EH (cell line): ENCODE measurements at regions not wholly inside any gene's neighbourhood (a gene's known extent, or its start where the extent isn't known, plus 50 kb on each side); places are given as distances from the start of the nearest gene placed in this dataset.
A peak's percentile ranks its signal among the peaks of the same experiment; 100 is the strongest.

Experiments
- DNase-seq: peaks from one replicate; pipeline ENCODE4 v3.0.0-alpha.2; 2015; ENCODE audit warnings: low read depth

DNA sequence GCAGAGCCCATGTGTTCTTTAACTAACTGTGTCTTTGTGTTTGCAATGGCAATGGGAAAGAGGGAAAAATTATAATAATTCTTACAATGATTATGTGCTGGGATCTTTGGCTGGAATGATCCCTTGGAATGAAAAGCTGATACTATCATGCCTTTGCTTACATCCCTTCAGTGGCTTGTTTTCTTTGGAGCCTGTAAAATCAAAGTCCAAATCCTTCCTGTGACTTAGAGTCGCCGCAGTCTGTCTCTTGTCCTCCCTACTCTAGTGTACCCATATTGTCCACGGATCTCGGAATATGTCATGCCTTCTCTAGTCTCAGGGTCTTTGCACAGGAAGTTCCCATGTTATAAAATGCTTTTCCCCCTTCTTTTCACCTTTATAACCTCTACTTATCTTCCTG lies 111.7 kb upstream of the MAF start:
- DNase-seq = no peak

DNA sequence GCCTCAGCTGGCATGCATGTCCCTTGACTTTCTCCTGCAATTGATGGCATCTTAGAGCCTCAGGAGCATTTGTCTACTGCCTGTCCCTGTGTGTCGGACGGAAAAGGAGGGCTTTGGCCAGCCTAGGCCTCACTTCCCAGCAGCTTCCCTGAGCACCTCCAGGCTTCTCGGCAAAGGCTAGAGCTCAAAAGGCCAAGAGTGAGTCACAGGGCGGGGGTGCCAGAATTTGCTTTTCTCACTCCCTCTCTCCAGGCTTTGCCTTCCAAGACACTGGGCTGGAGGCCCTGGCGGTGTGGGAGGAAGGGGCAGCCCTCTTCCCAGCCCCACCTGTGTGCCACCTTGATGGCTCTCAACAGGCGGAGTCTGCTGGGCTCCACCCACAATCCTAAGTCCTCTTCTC lies 107.3 kb upstream of the MAF start:
- no peak for DNase-seq

DNA sequence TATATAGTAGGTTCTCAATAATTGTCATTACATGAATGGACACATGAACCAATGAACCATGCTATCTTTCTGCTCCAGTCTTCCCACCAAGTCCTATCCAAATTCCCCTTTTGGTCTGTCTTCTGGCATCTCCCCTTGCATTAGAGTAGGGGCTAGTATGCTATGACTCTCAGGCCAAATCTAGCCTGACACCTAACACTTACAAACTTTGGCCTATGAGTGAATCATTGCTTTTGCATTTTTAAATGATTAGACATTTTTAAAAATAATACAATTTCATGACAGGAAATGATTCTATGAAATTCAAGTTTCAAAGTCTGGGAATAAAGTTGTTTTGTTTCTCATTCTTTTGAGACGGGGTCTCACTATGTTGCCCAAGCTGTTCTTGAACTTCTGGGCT lies 102.5 kb upstream of the MAF start:
- DNase-seq = peak; percentile 15

DNA sequence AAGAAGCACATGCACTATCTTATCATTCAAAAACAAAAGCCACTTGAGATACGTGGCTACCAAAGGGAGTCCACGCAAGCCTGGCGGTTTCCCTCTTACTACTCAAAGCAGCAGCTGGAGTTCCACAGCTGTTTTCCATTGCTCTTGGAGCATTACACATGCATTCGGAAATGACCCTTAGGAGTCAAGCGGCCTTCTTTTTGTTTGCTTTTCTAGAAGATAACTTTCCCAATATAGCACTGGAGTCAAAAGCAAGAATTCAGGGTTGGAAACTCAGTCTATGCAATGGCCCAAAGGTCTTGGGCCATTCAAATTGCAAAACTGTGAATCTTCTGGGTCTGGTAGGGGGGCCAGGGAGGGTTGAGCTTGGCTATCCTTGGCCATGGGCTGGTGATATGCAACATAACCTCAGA lies 97.8 kb upstream of the MAF start:
- DNase-seq = peak; percentile 56

DNA sequence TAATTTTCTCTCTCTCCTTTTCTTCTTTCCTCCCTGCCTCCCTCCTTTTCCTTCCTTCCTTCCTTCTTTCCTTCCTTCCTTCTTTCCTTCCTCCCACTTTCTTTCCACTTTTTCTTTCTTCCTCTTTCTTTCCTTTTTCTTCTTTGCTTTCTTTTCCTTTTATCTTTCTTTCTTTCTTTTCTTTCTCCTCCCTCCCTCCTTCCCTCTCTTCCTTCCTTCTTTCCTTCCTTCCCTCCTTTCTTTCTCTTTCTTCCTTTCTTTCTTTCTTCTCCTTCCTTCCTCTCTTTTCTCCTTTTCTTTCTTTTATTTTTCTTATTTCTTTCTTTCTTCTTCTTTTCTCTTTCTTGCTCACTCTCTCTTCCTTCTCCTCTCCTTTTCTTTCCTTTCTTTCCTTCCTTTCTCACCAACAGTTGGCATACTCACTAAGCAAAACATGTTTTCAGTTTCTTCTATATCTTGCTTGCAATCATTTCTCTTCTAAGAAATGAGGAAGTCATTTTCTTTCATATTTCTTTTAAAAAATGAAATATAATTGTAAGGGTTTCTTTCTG lies 97.1 kb upstream of the MAF start:
- no peak for DNase-seq

DNA sequence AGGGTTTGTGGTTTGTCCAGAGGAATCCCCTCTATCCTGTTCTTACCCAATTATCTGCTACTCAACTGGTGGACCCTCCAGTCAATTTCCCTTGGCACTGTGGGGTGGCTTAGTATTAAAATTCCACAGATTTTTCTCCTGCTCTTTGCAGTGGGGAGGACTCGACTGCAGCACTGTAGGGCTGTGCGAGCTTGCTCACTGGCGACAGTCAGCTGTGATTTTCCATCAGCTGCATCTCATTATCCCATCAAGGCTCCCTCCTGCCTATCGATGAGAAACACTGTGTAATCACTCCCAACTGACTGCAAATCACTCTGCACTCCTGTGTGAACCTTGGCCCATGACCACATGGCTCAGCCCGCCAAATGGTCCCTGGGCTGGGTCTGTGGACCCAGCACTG lies 90.5 kb upstream of the MAF start:
- no peak for DNase-seq

DNA sequence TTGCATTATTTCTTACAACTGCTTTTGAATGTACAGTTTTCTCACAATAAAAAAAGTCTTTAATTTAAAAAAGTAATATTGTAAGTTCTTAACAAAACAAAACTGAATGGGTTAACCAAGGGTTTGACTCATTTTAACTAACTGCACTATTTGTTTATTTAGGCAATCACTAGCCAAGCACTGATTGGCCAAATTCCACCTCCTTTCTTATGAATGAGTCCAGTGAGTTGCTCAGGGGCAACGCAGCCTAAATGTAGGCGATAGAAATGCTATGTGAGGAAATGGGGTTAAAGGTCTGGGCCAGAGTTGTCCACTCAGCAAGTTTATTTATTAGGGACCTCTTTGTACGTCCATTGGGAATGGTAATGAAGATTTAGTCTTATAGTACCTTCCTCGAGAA lies 89.6 kb upstream of the MAF start:
- no peak for DNase-seq

DNA sequence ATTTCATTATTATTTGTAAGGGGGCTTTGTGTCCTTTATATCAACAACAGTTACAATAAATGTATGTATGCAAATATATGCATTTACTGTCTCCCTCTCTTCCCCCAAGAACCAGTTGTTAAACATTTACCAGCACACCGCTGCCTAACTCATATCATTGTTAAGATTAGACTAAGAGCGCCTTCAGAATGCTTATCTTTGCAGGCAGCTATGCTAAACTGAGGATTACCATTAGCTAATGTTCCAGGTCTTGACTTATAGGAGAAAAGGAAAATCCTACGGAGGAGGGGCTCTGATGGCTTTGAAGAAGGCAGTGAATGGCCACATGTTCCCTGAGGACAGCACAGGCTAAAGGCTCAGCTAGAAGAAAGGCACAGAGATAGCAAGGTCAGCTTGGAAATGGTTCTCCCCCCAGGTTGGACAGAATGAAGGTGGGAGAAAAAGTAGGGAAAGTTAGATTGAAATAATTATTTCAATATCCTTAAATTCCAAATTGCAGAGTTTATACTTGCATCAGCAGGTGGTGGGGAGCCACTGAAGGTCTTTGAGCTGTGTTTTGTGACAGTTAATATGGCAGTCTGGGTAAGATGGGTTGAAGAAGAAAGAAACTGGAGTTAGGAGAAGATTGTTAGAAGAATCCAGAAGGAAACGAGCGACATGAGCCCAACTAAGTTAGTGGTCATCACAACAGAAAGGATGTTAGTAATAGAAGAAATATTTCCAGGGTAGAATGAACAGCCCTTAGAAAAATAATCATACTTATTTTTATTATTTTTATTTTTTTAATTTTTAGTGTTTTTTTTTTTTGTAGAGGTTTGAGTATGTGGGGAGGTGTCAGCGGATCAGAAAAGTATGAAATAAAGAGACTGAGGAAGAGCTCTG lies 87.0 kb upstream of the MAF start:
- DNase-seq = peak; percentile 3

DNA sequence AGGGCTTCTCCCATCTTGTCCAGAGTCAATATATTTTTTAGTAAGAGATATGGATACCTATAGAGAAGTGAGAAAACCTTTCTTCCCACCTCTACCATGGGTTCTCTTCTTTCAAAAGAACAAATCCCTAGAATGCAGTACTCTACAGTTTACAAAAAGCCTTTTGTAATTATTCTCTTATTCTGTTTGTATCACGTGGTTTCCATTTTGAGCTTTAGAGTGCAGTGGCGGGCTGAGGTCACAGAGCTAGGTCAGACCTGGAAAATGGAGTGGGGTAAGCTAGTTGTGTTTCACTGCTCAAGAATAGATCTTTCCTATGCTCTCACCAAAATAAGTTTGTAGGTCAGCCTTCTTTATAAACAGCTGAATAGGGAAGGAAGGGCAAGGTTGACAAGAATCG lies 85.3 kb upstream of the MAF start:
- DNase-seq = no peak

DNA sequence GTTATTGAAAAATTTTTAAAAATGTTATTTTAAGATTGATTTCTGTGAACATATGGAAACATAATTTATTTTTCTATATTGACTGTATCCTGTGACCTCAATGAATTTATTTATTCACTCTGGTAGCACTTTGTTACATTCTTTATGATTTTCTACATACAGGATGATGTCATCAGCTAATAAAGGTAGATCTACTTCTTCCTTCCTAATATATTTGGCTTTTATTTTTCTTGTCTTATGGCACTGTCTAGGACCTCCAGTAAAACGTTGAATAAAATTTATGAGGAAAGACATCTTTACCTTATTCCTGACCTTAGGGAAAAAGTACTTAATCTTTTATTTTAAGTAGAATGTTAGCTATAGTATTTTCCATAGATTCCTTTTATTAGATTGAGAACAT lies 78.8 kb upstream of the MAF start:
- no peak for DNase-seq

DNA sequence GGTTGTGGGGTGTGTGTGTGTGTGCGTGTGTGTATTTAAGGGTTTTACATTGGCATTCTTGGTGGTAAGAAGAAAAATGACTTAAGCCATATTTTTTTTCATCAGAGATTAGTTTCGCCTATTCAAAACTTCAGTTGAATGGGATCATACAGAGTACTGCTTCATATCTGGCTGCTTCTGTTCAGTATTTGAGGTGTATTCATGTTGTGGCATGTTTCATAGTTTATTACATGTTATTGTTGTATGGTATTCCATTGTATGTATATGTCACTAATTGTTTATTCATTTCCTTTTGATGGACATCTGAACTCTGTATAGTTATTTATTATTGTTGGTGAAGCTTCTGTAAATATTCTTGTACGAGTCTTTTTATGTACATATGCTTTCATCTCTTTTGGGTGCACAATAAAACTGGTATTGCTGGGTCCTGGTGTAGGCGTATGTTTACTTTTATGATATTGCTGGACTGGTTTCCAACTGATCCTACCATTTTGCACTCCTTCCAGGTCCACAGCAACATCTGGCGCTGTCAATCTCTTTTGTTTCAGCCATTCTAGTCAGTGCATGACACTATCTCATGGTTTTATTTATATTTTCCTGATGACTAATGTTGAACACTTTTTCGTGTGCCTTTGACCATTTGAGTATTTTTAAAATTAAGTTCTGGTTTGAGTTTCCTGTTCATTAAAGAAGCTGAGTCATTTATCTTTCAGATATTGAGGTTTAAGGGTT lies 77.4 kb upstream of the MAF start:
- peak; percentile 6 for DNase-seq

DNA sequence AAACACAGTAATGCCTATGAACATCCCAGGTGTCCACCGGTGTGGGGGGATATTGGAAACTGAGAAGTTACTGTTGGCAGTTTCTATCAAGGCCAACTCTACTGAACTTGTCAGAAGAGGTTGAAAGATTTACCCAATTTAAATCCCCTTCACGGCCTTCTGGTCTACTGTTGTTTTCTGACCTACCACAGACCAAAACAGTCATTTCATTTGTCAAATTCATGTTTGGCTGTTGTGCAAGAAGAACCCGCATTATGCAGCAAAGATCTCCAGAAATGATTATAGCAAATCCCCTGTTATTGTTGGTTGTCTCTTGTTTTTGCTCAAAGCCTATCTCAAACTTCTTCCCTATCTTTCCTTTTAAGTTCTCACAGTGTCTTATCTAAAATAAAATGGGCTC lies 73.1 kb upstream of the MAF start:
- DNase-seq = no peak

DNA sequence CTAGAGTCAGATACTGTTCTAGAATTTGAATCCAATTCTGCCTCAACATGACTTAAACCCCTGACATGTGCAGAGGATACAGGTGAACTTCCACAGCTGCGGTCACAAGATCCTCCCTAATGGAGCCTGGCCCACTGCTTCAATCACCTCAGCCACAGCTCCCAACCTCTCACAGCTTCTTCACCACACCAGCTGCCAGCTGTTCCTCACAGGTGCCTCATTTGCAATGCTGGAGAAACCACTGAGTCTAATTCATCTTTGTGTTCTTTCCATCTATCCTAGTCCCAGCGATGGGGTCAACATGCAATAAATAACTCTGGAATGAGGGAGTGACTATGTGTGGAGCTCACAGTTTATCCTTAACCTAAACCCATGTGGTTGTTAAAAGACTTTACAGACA lies 72.0 kb upstream of the MAF start:
- no peak for DNase-seq

DNA sequence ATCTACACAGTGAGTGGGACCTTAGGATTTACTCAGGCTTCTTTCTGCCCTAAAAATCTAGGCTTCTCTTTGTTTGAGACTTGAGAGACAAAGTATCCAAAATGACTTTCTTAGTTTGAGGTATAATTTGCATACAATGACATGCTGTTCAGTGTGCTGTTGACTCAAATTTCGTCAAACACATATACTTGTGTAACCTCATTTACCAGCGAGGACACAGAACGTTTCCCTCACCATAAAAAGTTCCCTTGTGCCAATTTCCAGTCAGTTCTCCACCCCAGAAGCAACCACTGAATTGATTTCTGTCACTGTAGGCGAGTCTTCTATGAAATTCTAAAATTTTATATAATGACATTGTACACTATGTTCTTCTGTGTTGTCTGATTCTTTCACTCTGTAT lies 68.0 kb upstream of the MAF start:
- DNase-seq = no peak

DNA sequence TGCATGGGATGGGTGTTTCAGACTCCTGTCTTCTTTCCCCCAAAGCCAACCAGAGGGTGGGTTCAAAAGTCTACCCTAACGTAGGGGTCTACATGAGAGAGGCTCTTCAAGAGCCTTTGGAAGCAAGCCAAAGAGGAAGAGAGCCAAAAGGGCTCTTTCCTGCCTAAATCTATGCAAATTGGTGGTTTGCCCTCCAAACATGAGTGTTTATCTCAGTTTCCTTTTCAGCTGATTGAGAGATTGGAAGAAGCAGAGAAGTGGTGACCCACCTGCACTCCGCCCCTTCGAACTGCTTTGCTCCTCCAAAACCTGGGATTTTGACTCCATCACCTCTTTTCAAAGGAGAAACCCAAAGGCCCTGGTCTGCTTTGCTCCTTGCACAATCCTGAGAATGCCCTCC lies 65.4 kb upstream of the MAF start:
- DNase-seq = no peak

DNA sequence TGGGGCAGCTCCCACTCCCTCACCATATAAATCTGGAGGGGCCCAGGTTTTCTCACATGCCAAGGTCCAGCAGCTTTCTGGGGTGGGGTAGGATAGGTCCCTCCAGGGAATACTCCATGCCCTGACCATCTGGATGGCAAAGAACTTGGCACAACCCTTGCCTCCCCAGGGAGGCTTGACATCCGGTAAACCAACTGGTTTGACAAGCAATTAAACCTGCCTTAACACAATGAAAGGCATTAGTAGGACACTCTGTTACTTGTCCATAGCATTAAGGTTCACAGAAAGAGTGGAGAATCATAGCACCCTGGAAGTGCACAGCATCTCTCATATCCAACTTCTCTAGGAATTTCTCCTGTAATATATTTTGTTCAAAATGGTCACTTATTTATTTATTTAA lies 63.9 kb upstream of the MAF start:
- no peak for DNase-seq

DNA sequence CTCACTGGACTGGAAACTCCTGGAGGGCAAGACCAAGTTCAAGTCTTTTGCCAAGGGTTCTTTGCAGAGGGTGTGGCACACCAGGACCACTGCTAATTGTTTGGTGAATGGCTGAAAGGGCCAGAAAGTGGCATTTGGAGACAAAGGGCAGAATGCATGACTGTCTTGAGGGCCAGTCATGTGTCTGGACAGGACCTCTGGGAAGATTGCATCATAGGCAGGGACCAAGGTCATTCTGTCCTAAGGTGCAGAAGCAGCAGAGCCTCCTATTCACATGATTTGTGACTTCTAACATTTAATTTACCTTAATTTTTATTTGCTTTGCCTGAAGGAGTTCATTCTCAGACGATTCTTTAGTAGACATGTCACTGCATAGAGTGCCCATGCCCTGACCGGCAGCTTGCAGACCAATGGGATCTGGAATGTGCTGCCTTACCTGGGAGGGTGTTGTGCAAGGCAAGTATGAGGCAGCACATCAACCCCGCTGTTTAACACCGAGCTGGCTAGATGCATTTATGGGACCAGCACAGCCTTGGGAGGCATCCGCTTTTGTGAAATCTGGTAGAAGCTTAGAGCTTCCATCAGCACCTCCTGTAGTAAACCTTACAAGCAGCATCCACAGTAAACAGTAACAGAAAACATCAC lies 62.3 kb upstream of the MAF start:
- DNase-seq = no peak

DNA sequence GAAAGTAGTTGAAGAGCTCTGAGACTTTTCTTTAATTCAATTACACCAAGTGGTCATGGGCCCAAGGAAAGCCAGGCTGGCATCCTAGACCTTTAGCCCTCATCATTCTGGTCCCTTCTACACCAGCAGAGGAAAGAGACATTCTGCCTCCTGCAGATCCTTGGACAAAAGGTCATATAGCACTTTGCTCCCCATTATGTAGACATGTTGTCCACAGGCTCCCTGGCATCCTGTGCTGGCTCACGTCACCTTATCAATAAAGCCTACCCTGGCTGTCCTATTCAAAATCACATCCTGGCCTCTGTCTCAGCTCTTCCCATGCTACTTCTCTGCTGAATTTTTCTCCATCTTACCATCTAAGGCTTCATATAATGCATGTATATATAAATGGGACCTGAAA lies 61.6 kb upstream of the MAF start:
- no peak for DNase-seq

DNA sequence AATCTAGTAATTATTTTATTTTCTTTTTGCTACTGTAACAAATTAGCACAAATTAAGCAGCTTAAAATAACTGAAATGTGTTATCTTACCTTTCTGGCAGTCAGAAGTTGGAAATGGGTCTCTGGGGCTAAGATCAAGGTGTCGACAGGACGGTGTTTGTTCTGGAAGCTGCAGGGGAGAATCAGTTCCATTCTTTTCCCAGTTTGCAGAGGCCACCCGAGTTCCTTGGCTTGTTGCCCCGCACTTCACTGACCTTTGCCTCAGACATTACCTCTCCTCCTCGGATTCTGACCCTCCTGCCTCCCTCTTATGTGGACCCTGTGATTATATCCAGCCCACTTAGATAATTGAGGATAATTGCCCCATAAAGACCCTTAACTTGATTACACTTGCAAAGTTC lies 61.0 kb upstream of the MAF start:
- DNase-seq = no peak

DNA sequence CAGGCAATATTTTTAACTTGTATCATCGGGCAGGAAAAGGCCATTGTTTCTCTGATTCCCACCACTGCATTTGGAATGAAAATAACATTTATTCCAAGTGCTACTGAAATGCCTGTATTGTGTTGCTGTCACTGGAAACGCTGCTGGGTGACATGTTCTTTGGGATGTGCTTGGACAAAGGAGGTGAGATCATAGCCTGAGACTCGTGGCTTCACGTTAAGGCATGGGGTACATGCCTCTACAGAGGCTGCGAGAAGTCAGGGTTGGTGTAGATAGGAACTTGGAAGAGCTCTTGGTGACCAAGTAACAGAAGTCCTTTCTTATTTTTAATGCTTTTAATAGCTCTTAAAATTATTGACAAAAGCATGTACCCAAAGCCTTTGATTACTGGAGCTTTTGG lies 58.8 kb upstream of the MAF start:
- DNase-seq = no peak

DNA sequence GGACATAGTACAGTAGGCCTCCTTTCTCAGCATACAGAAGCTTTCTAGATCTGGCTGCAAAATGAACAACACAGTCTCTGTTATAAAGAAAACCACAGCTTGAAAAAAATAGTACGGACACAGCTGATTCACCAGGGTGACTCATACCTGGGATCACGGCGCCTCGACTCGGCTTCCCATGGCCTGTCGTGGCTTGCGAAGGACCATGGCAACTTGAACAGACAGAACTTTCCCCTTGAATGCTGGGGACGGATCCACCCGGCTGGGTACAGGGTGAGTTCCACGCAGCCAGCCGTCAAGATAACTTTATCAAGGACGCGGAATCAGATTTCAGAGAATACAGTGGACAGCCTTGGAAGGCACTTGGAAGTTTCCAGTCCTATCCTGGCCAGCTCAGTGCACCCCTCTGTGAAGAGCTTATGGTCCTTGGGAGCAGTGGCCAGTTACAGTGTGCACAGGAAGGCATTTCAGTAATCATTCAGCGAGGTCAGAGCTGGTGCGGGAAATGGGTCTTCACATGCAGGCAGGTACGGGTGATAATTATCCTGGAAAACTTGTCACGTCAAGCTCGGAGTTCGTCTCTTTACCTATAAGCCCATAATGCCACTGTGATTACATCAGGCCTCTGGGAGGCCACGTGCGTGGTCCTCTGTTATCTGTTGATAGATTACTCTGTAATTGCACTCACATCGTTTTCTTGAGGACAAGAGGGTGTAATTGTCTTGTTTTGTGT lies 57.9 kb upstream of the MAF start:
- peak; percentile 54 for DNase-seq

DNA sequence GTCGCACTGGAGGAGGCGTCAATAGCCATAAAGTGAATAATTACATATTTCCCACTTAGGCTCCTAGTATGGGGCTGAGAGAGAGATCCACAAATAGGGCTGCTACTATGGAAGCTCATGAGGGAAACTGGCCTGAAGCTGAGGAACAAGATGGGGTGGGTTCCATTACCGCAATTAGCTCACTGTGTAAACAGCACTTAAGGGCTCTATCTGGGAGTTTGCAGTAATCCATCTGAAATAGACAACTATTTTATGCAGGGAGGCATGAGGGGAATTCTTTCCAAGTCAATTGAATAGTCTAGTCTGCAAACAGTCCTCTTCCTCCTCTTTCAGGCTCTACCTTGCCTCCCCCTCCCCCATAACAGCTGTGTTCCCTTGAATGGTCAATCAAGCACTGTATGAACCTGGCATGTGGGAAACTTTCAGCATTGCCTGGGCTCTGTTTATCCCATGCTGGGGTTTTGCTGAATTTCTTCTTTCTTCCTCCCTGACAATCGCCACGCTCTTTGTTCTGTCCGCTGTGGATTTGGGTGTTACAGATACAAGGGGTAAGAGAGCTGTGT lies 56.1 kb upstream of the MAF start:
- no peak for DNase-seq
